Chondrocyte (in vitro differentiated cells): ENCODE measurements at regions not wholly inside any gene's neighbourhood (a gene's known extent, or its start where the extent isn't known, plus 50 kb on each side); places are given as distances from the start of the nearest gene placed in this dataset.

Experiments used
- DNase-seq: peaks from one replicate; pipeline ENCODE4 v3.0.0; 2021; ENCODE audit warnings: mixed read lengths, low spot score
- H3K27ac Mint-ChIP-seq: one replicate; pipeline ENCODE4 v1.8.0; 2021; ENCODE audit warnings: mild to moderate bottlenecking, moderate library complexity, mixed read lengths; ENCODE audit not compliant: unreplicated experiment
- H3K27me3 Mint-ChIP-seq: 2 replicates; pipeline ENCODE4 v1.8.0; 2021; ENCODE audit warnings: low read depth, mixed read lengths
- H3K36me3 Mint-ChIP-seq: 2 replicates; pipeline ENCODE4 v1.8.0; 2021; ENCODE audit warnings: low read depth, mixed read lengths
- H3K4me1 Mint-ChIP-seq: 2 replicates; pipeline ENCODE4 v1.8.0; 2021; ENCODE audit warnings: low read depth, mild to moderate bottlenecking, mixed read lengths
- H3K4me3 Mint-ChIP-seq: one replicate; pipeline ENCODE4 v1.8.0; 2021; ENCODE audit warnings: mild to moderate bottlenecking, moderate library complexity, mixed read lengths; ENCODE audit not compliant: unreplicated experiment
- H3K9me3 Mint-ChIP-seq: 2 replicates; pipeline ENCODE4 v1.8.0; 2021; ENCODE audit warnings: low read depth, mixed read lengths
- CTCF ChIP-seq: fragments of 200-600 bp; sonication (generic); IDR thresholded peaks from 2 replicates; pipeline ENCODE4 v1.5.0; 2021; ENCODE audit warnings: antibody characterized with exemption, mild to moderate bottlenecking, moderate library complexity

DNA sequence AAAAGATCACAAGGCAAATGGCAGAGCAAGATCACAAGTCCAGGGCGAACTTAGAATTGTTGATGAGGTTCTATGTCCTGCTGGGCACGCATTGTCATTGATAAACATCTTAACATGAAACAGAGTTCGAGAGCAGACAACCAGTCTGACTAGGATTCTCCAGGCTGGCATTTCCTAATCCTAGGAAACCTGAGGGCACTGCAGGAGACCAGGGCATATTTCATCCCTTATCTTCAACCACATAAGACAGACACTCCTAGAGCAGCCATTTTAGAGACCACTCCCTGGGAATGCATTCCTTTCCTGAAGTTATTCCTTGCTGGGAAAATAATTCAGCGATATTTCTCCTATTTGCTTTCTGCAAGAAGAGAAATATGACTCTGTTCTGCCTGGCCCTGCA lies 1199.9 kb downstream of the SI start:
- TF ChIP-seq CTCF = no peak
- Mint-ChIP-seq H3K27ac (no peak overlapping the region), H3K4me3 (no peak overlapping the region), H3K4me1 (no peaks in the 10 kb centered on the region), H3K27me3 (peaks cover 2% of the 10 kb centered on the region), H3K9me3 (peaks cover 26% of the 10 kb centered on the region), H3K36me3 (no peaks in the 10 kb centered on the region)
- DNase-seq = no peak

DNA sequence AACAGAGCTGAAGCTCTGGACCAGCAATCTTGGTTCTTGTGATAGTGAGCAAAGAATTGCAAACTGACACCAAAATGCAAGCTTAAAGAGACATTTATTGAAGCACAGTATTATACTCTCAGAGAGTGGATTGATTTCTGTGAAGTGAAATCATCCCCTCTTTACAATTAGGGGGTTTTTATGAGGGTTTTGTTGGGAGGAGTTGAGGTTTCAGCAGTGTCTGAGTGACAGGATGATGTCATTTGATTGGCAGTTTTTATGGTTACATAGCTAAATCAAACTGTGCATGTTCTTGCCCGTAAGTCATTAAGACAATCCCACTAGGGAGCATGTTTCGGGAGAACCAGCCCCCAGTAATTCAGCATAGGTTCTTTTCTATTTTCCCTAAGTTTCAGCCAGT lies 1200.5 kb downstream of the SI start:
- H3K36me3 Mint-ChIP-seq = no peaks in the 10 kb centered on the region
- H3K27me3 Mint-ChIP-seq = peaks cover 2% of the 10 kb centered on the region
- DNase-seq = no peak
- TF ChIP-seq CTCF = no peak
- no peak overlapping the region for H3K27ac Mint-ChIP-seq
- peaks cover 26% of the 10 kb centered on the region for H3K9me3 Mint-ChIP-seq
- no peaks in the 10 kb centered on the region for H3K4me1 Mint-ChIP-seq
- no peak overlapping the region for H3K4me3 Mint-ChIP-seq

DNA sequence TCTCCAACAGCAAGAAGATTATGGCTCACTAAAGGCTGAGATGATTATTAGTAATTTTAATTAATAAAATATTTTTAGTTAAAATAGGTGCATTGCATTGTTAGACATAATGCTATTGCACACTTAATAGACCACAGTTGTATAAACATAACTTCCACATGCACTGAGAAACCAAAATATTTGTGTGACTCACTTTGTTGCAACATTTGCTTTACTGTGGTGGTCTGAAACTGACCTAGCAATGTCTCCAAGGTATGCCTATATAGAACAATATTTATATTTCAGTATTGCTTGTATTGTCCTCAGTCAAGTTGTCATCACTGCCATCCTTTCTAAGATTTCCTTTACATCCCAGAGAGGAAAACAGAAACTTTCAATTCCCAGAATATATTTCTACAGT lies 1215.2 kb downstream of the SI start:
- no peak overlapping the region for H3K4me3 Mint-ChIP-seq
- peaks cover 5% of the 10 kb centered on the region for H3K9me3 Mint-ChIP-seq
- no peak overlapping the region for H3K27ac Mint-ChIP-seq
- H3K27me3 Mint-ChIP-seq = no peaks in the 10 kb centered on the region
- H3K4me1 Mint-ChIP-seq = no peaks in the 10 kb centered on the region
- no peak for TF ChIP-seq CTCF
- DNase-seq = no peak
- no peaks in the 10 kb centered on the region for H3K36me3 Mint-ChIP-seq

GRCh38 chr3:163852233-163852632 lies 1226.1 kb downstream of the SI start:
- TF ChIP-seq CTCF = no peak
- Mint-ChIP-seq H3K27ac (no peak overlapping the region), H3K4me1 (no peaks in the 10 kb centered on the region), H3K4me3 (no peak overlapping the region), H3K9me3 (no peaks in the 10 kb centered on the region), H3K27me3 (no peaks in the 10 kb centered on the region), H3K36me3 (no peaks in the 10 kb centered on the region)
- DNase-seq = no peak

DNA sequence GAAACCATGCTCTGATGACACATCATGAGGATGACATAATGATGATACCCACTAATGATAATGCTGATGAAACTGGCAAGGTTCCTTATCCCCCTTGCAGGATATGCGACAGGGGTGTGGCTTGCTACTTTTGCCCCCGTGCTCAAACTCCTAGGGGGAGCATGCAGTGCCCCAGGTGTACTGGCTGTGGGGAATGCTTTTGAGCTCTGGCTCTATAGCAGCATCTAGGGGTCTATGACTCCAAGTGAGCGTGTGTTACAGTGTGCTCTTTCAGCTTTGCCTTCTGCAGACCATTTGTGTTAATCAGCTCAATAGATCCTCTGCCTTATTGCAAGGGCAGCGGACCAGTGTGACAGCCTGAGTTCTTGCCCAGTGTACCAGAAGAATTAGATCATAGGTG lies 1239.5 kb downstream of the SI start:
- DNase-seq = no peak
- no peaks in the 10 kb centered on the region for H3K36me3 Mint-ChIP-seq
- peaks cover 9% of the 10 kb centered on the region for H3K27me3 Mint-ChIP-seq
- no peak for TF ChIP-seq CTCF
- H3K4me1 Mint-ChIP-seq = no peaks in the 10 kb centered on the region
- no peak overlapping the region for H3K27ac Mint-ChIP-seq
- no peaks in the 10 kb centered on the region for H3K9me3 Mint-ChIP-seq
- H3K4me3 Mint-ChIP-seq = no peak overlapping the region
